Karpas-422 (cell line): ENCODE measurements at regions not wholly inside any gene's neighbourhood (a gene's known extent, or its start where the extent isn't known, plus 50 kb on each side); places are given as distances from the start of the nearest gene placed in this dataset.

Experiments used
- DNase-seq: peaks from one replicate; pipeline ENCODE4 v3.0.0-alpha.2; 2015
- H2AFZ ChIP-seq: fragments of 200-600 bp; sonication (generic); 2 replicates; pipeline ENCODE4 v1.6.1; 2014; ENCODE audit warnings: antibody characterized with exemption, low read length, mixed read lengths
- H3K27ac ChIP-seq: fragments of 200-600 bp; sonication (generic); 2 replicates; pipeline ENCODE4 v1.5.1; 2014; ENCODE audit warnings: mild to moderate bottlenecking, low read length, moderate library complexity
- H3K27me3 ChIP-seq: fragments of 200-600 bp; sonication (generic); 2 replicates; pipeline ENCODE4 v1.6.1; 2014; ENCODE audit warnings: low read length, mixed read lengths
- H3K36me3 ChIP-seq: fragments of 200-600 bp; sonication (generic); 2 replicates; pipeline ENCODE4 v1.6.1; 2014; ENCODE audit warnings: low read length, mixed read lengths; ENCODE audit not compliant: insufficient read depth
- H3K4me1 ChIP-seq: fragments of 200-600 bp; sonication (generic); 2 replicates; pipeline ENCODE4 v1.6.1; 2014; ENCODE audit warnings: mild to moderate bottlenecking, low read length, mixed read lengths
- H3K4me2 ChIP-seq: fragments of 200-600 bp; sonication (generic); 2 replicates; pipeline ENCODE4 v1.6.1; 2014; ENCODE audit warnings: low read length, low read depth, mild to moderate bottlenecking; ENCODE audit not compliant: poor library complexity, severe bottlenecking
- H3K4me3 ChIP-seq: fragments of 200-600 bp; sonication (generic); 2 replicates; pipeline ENCODE4 v1.5.1; 2014; ENCODE audit warnings: mild to moderate bottlenecking, antibody characterized with exemption, low read length, mixed read lengths
- H3K79me2 ChIP-seq: fragments of 200-600 bp; sonication (generic); 2 replicates; pipeline ENCODE4 v1.6.1; 2014; ENCODE audit warnings: mild to moderate bottlenecking, low read length, mixed read lengths
- H3K9ac ChIP-seq: fragments of 200-600 bp; sonication (generic); 2 replicates; pipeline ENCODE4 v1.6.0; 2014; ENCODE audit warnings: low read length
- H3K9me2 ChIP-seq: fragments of 200-600 bp; sonication (generic), shearing (Covaris generic); replicated peaks from 2 replicates; pipeline ENCODE4 v1.6.0; 2014; ENCODE audit warnings: mild to moderate bottlenecking, low read length, moderate library complexity; ENCODE audit not compliant: insufficient read depth
- H3K9me3 ChIP-seq: fragments of 300-700, 200-600 bp; sonication (generic); 2 replicates; pipeline ENCODE4 v1.6.1; 2014; ENCODE audit warnings: low read length, mixed read lengths
- H4K20me1 ChIP-seq: fragments of 200-600 bp; sonication (generic); 2 replicates; pipeline ENCODE4 v1.6.1; 2014; ENCODE audit warnings: mild to moderate bottlenecking, antibody characterized with exemption, low read length, low read depth; ENCODE audit not compliant: insufficient read depth

GRCh38 chr2:16252891-16253290 is 312.5 kb downstream of the MYCN start:
- Histone ChIP-seq H3K9me2 (no peaks in the 10 kb centered on the region), H3K27me3 (no peaks in the 10 kb centered on the region), H3K9ac (no peak overlapping the region), H3K4me3 (no peak overlapping the region), H3K4me2 (no peak overlapping the region), H3K27ac (no peak overlapping the region), H3K36me3 (no peaks in the 10 kb centered on the region), H2AFZ (no peak overlapping the region), H3K4me1 (no peaks in the 10 kb centered on the region), H3K9me3 (no peaks in the 10 kb centered on the region), H4K20me1 (no peaks in the 10 kb centered on the region), H3K79me2 (no peaks in the 10 kb centered on the region)
- DNase-seq: no peak

- H2AFZ ChIP-seq: no peak overlapping the region
- no peaks in the 10 kb centered on the region for H3K4me1 ChIP-seq
- no peak for DNase-seq
- H3K79me2 ChIP-seq: no peaks in the 10 kb centered on the region
- no peaks in the 10 kb centered on the region for H3K36me3 ChIP-seq
- no peaks in the 10 kb centered on the region for H3K9me2 ChIP-seq
- H3K4me2 ChIP-seq: no peak overlapping the region
- H3K4me3 ChIP-seq: no peak overlapping the region
- H4K20me1 ChIP-seq: no peaks in the 10 kb centered on the region
- no peaks in the 10 kb centered on the region for H3K9me3 ChIP-seq
- no peak overlapping the region for H3K9ac ChIP-seq
- no peak overlapping the region for H3K27ac ChIP-seq
- no peaks in the 10 kb centered on the region for H3K27me3 ChIP-seq
Observed at GRCh38 chr2:16252251-16252650, 311.9 kb downstream of the MYCN start.

GRCh38 chr2:16251511-16252225 is 311.3 kb downstream of the MYCN start:
- Histone ChIP-seq H3K36me3 (no peaks in the 10 kb centered on the region), H3K9ac (no peak overlapping the region), H3K9me3 (no peaks in the 10 kb centered on the region), H3K79me2 (no peaks in the 10 kb centered on the region), H3K9me2 (no peaks in the 10 kb centered on the region), H3K4me1 (no peaks in the 10 kb centered on the region), H3K4me3 (no peak overlapping the region), H4K20me1 (no peaks in the 10 kb centered on the region), H3K27ac (no peak overlapping the region), H3K27me3 (no peaks in the 10 kb centered on the region), H2AFZ (no peak overlapping the region), H3K4me2 (no peak overlapping the region)
- no peak for DNase-seq

GRCh38 chr2:16250886-16251285 is 310.5 kb downstream of the MYCN start:
- no peak overlapping the region for H3K9ac ChIP-seq
- no peaks in the 10 kb centered on the region for H3K27me3 ChIP-seq
- H3K4me3 ChIP-seq: no peak overlapping the region
- H3K27ac ChIP-seq: no peak overlapping the region
- no peaks in the 10 kb centered on the region for H3K9me2 ChIP-seq
- H3K4me1 ChIP-seq: no peaks in the 10 kb centered on the region
- H3K4me2 ChIP-seq: no peak overlapping the region
- H4K20me1 ChIP-seq: no peaks in the 10 kb centered on the region
- no peak overlapping the region for H2AFZ ChIP-seq
- no peaks in the 10 kb centered on the region for H3K9me3 ChIP-seq
- no peaks in the 10 kb centered on the region for H3K79me2 ChIP-seq
- no peak for DNase-seq
- no peaks in the 10 kb centered on the region for H3K36me3 ChIP-seq

GRCh38 chr2:16250466-16250865 is 310.1 kb downstream of the MYCN start:
- Histone ChIP-seq H3K36me3 (no peaks in the 10 kb centered on the region), H3K9me2 (no peaks in the 10 kb centered on the region), H3K79me2 (no peaks in the 10 kb centered on the region), H3K27me3 (no peaks in the 10 kb centered on the region), H3K4me1 (no peaks in the 10 kb centered on the region), H3K4me2 (no peak overlapping the region), H2AFZ (no peak overlapping the region), H3K9me3 (no peaks in the 10 kb centered on the region), H3K9ac (no peak overlapping the region), H3K27ac (no peak overlapping the region), H4K20me1 (no peaks in the 10 kb centered on the region), H3K4me3 (no peak overlapping the region)
- no peak for DNase-seq

GRCh38 chr2:16250056-16250425 is 309.7 kb downstream of the MYCN start:
- H3K9me3 ChIP-seq: no peaks in the 10 kb centered on the region
- no peak overlapping the region for H3K27ac ChIP-seq
- H3K27me3 ChIP-seq: no peaks in the 10 kb centered on the region
- no peaks in the 10 kb centered on the region for H3K4me1 ChIP-seq
- no peaks in the 10 kb centered on the region for H4K20me1 ChIP-seq
- no peaks in the 10 kb centered on the region for H3K79me2 ChIP-seq
- H3K36me3 ChIP-seq: no peaks in the 10 kb centered on the region
- no peak overlapping the region for H2AFZ ChIP-seq
- H3K4me2 ChIP-seq: no peak overlapping the region
- H3K4me3 ChIP-seq: no peak overlapping the region
- DNase-seq: no peak
- no peak overlapping the region for H3K9ac ChIP-seq
- H3K9me2 ChIP-seq: no peaks in the 10 kb centered on the region

GRCh38 chr2:16249246-16250055 is 309.1 kb downstream of the MYCN start:
- Histone ChIP-seq H3K9ac (no peak overlapping the region), H3K4me3 (no peak overlapping the region), H4K20me1 (no peaks in the 10 kb centered on the region), H3K9me3 (no peaks in the 10 kb centered on the region), H3K27ac (no peak overlapping the region), H3K4me1 (no peaks in the 10 kb centered on the region), H2AFZ (no peak overlapping the region), H3K36me3 (no peaks in the 10 kb centered on the region), H3K79me2 (no peaks in the 10 kb centered on the region), H3K27me3 (no peaks in the 10 kb centered on the region), H3K4me2 (no peak overlapping the region), H3K9me2 (no peaks in the 10 kb centered on the region)
- no peak for DNase-seq

GRCh38 chr2:16248571-16249105 is 308.3 kb downstream of the MYCN start:
- Histone ChIP-seq H3K27me3 (no peaks in the 10 kb centered on the region), H3K9me2 (no peaks in the 10 kb centered on the region), H3K9ac (no peak overlapping the region), H3K4me1 (no peaks in the 10 kb centered on the region), H3K4me3 (no peak overlapping the region), H2AFZ (no peak overlapping the region), H3K79me2 (no peaks in the 10 kb centered on the region), H3K9me3 (no peaks in the 10 kb centered on the region), H3K4me2 (no peak overlapping the region), H3K36me3 (no peaks in the 10 kb centered on the region), H4K20me1 (no peaks in the 10 kb centered on the region), H3K27ac (no peak overlapping the region)
- no peak for DNase-seq
